ENCODE measurements at regions not wholly inside any gene's neighbourhood (a gene's known extent, or its start where the extent isn't known, plus 50 kb on each side); places are given as distances from the start of the nearest gene placed in this dataset.

GRCh38 chr12:126112141-126112540, 1046.9 kb downstream of the AACS start:
- no peak for TF ChIP-seq CTCF (IDR thresholded peaks at IDR 0.05; ENCODE audit: insufficient read depth, low read length)
- no peak for TF ChIP-seq POLR2AphosphoS5 (IDR thresholded peaks at IDR 0.05; ENCODE audit: low read depth)
- no peak for TF ChIP-seq REST (IDR thresholded peaks at IDR 0.05; ENCODE audit: insufficient replicate concordance, low read depth)
- no peak for TF ChIP-seq GABPA (IDR thresholded peaks at IDR 0.05; ENCODE audit: low read depth)

All from HL-60 (cell line).